Fibroblast of villous mesenchyme (primary cell): ENCODE measurements at regions not wholly inside any gene's neighbourhood (a gene's known extent, or its start where the extent isn't known, plus 50 kb on each side); places are given as distances from the start of the nearest gene placed in this dataset.

Experiments used
- DNase-seq: peaks from one replicate; pipeline ENCODE4 v3.0.0-alpha.2; 2010; ENCODE audit warnings: low read depth
- H3K4me3 ChIP-seq: 2 replicates; pipeline ENCODE4 v1.5.1; 2011; ENCODE audit warnings: low read depth, mild to moderate bottlenecking, low read length
- CTCF ChIP-seq: IDR thresholded peaks from 2 replicates; pipeline ENCODE4 v1.5.1; 2012; ENCODE audit warnings: low read depth, mild to moderate bottlenecking, low read length; ENCODE audit not compliant: insufficient read depth

- H3K4me3 ChIP-seq, result no peak overlapping the region
- no peak for TF ChIP-seq CTCF
- no peak for DNase-seq
Observed at GRCh38 chr15:53404930-53405493, 354.5 kb downstream of the WDR72 start.

GRCh38 chr15:53401503-53401902, 358.0 kb downstream of the WDR72 start:
- DNase-seq, result no peak
- H3K4me3 ChIP-seq, result no peak overlapping the region
- TF ChIP-seq CTCF, result no peak

- H3K4me3 ChIP-seq, result no peak overlapping the region
- no peak for TF ChIP-seq CTCF
Observed at GRCh38 chr15:53400986-53401385, 358.5 kb downstream of the WDR72 start.

GRCh38 chr15:53397041-53397616, 362.3 kb downstream of the WDR72 start:
- no peak for DNase-seq
- H3K4me3 ChIP-seq, result no peak overlapping the region
- TF ChIP-seq CTCF, result no peak

More at GRCh38 chr15:53400986-53401385, 358.5 kb downstream of the WDR72 start:
- no peak for DNase-seq

GRCh38 chr15:53395871-53396270, 363.6 kb downstream of the WDR72 start:
- TF ChIP-seq CTCF, result no peak
- DNase-seq, result no peak
- H3K4me3 ChIP-seq, result no peak overlapping the region

- no peak for DNase-seq
- no peak overlapping the region for H3K4me3 ChIP-seq
- no peak for TF ChIP-seq CTCF
Observed at GRCh38 chr15:53390549-53390948, 368.9 kb downstream of the WDR72 start.
